Choroid plexus epithelial cell (primary cell): ENCODE measurements at regions not wholly inside any gene's neighbourhood (a gene's known extent, or its start where the extent isn't known, plus 50 kb on each side); places are given as distances from the start of the nearest gene placed in this dataset.
A peak's percentile ranks its signal among the peaks of the same experiment; 100 is the strongest.

Experiments
- DNase-seq: peaks from one replicate; pipeline ENCODE4 v3.0.0-alpha.2; 2010; ENCODE audit warnings: low read depth
- H3K4me3 ChIP-seq: 2 replicates; pipeline ENCODE4 v1.5.1; 2011; ENCODE audit warnings: low read depth, mild to moderate bottlenecking, control low read depth, low read length, moderate library complexity
- TF ChIP-seq, protein P1 (sequence below): conservative IDR thresholded peaks from 2 replicates; pipeline ENCODE4 v1.5.1; 2011; ENCODE audit warnings: low read depth, mild to moderate bottlenecking, control low read depth, inconsistent platforms, low read length, moderate library complexity

DNA sequence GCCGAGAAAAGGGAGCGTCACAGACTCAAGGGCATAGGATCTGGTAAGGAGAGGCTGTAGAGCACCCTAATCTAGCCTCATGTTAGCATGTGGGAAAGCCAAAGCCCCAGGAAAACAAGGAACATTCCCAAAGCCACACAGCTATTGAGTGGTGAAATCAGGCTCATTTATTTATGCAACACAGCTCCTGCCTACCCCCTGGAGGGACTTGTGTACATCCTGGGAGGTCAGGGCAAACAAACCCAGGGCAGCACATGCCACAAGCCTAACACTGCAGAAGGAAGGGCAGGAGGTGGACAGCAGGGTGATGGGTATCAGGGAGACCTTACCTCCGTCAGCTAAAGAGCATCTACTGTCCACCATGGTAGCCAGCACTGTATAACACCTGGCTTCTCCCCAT is 283.5 kb downstream of the RPLP1 start:
- TF ChIP-seq, protein P1, sequence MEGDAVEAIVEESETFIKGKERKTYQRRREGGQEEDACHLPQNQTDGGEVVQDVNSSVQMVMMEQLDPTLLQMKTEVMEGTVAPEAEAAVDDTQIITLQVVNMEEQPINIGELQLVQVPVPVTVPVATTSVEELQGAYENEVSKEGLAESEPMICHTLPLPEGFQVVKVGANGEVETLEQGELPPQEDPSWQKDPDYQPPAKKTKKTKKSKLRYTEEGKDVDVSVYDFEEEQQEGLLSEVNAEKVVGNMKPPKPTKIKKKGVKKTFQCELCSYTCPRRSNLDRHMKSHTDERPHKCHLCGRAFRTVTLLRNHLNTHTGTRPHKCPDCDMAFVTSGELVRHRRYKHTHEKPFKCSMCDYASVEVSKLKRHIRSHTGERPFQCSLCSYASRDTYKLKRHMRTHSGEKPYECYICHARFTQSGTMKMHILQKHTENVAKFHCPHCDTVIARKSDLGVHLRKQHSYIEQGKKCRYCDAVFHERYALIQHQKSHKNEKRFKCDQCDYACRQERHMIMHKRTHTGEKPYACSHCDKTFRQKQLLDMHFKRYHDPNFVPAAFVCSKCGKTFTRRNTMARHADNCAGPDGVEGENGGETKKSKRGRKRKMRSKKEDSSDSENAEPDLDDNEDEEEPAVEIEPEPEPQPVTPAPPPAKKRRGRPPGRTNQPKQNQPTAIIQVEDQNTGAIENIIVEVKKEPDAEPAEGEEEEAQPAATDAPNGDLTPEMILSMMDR = no peak
- no peak overlapping the region for H3K4me3 ChIP-seq
- no peak for DNase-seq

DNA sequence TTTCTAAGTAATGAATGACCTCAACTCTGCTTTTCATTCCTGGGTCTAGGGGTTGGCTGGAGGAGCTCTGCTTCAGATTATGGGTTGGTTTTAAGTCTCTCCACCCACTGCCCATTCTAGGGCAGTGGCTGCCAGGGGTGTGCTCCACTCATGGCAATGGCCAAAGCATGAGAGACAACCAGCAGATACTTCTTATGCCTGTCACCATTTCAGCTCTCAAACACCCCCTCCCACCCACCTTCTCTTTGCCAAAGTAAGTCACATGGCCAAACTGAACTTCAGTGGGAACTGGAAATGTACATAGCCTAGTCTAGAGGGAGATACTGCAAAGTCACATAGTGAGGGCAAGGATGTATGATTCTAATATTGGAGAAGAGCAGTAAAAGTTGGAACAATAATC is 285.3 kb downstream of the RPLP1 start:
- no peak for DNase-seq
- TF ChIP-seq, protein P1 = no peak
- no peak overlapping the region for H3K4me3 ChIP-seq

DNA sequence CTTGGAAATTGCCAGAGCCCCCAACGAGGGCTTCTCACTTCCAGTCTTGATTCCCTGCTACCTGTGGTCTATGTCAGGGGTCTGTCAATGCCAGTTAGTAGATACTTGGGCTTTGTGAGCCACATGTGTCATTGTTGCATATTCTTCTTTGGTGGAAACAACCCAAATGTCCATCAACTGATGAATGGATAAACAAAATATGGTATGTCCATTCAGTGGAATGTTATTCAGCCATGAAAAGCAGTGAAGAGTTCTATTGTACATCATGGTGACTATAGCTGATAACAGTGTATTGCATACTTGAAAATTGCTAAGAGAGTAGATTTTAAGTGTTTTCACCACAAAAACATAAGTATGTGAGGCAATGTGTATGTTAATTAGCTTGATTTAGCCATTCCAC is 288.1 kb downstream of the RPLP1 start:
- DNase-seq = no peak
- TF ChIP-seq, protein P1 = no peak
- H3K4me3 ChIP-seq = no peak overlapping the region

DNA sequence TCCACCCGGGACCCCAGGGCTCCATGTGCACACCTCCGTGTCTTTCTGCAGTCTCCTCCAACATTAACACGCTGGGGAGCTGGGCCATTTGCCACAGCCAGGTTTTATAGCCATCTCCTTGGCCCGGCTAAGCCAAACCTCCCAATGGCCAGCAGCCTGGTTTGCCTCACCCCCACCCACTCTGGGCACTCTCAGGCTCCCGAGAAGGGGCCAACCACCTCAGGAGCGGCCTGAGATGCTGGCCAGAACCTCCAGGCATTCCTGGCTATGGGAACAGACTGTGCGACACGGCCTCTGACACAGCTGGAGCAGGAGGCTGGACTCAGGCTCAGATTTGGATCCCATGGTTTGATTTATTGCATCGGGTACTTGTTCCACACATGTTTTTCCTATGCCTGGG is 289.7 kb downstream of the RPLP1 start:
- DNase-seq = no peak
- TF ChIP-seq, protein P1 = no peak
- H3K4me3 ChIP-seq = no peak overlapping the region

DNA sequence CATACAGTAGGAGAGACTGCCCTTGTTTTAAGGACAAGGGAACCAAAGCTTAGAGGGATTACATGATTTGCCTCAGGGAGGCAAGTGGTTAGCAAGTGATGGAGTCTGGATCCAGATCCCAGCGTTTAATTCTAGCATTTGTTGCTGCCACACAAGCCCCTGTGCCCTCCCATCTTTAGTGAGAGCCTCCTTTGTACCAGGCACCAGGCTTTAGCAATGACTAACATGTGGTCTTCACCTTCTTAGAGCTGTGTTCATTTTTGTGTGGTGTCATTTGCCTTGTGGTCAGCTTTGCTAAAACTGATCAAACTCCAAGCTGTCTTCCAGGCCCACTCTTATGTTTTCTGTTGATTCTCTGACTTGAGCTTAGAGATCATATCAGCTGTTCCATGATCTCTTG is 290.5 kb downstream of the RPLP1 start:
- TF ChIP-seq, protein P1 = no peak
- no peak overlapping the region for H3K4me3 ChIP-seq
- DNase-seq = peak; percentile 34

DNA sequence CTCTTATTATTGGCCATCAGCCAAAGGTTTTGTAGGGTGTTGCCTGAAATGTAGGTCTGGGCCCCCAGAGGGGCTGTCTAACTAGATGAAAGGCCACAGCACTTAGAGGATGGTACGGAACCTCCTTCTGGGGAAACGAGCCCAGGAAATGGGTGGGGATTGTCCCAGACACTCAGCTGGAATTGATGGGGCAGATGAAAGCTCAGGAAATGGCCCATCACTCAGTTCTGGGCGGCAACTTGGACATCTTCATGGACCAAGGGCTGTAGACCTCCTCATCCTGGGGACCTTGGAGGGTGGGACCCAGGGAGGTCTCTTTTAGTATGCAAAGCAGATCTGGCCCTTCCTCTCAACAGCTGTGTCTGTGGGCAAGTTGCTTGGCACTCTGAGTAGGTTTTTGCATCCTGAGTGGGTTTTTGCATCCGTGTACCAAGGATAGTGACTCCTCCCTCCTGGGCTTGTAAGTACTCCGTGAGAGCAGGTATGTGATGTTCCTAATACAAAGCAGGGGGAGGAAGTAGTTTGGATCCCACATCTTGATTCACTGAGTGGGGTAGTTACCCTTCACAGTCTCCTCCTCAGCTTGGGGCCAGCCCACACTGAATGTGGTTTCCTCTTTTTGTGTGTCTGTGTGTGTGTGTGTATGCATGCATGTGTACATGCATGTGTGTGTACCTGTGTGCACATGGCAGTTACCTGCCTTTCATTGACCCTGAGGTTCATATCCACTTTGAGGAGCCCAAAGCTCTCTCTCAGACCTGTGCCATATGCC is 292.0 kb downstream of the RPLP1 start:
- no peak overlapping the region for H3K4me3 ChIP-seq
- no peak for DNase-seq
- TF ChIP-seq, protein P1 = no peak

DNA sequence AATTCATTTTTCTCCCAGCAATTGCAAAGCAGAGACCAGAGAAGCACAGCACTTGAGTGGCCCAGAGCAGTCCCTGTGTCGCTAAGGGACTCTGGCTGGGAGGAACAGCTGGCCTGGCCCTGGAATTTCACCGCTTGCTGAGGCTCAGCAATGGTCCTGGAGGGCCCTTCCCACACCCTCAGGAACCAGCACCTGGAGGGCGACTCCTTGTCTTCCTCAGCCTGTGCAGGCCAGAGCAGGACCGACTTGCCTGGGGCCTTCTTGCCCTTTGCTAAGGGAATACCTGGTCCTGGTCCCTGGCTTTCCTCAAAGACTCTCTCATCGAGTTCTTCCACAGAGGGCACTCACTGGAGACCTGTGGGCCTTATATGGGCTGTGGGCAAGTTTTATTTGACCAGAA is 294.6 kb downstream of the RPLP1 start:
- DNase-seq = no peak
- TF ChIP-seq, protein P1 = no peak
- H3K4me3 ChIP-seq = no peak overlapping the region
